ENCODE measurements at regions not wholly inside any gene's neighbourhood (a gene's known extent, or its start where the extent isn't known, plus 50 kb on each side); places are given as distances from the start of the nearest gene placed in this dataset.

GRCh38 chr13:105979131-105980011 lies 556.1 kb downstream of the EFNB2 start:
- Histone ChIP-seq H3K27me3 (ENCODE audit: control insufficient read depth, insufficient read depth, low read length, poor library complexity, severe bottlenecking) (no peaks in the 10 kb centered on the region), H3K9me3 (ENCODE audit: control insufficient read depth, low read length) (no peaks in the 10 kb centered on the region), H3K36me3 (ENCODE audit: control insufficient read depth, insufficient read depth, low read length) (no peaks in the 10 kb centered on the region), H3K9ac (ENCODE audit: extremely low read depth, low read length, poor library complexity, severe bottlenecking) (no peak overlapping the region), H3K27ac (ENCODE audit: low read depth, low read length) (no peak overlapping the region), H3K4me3 (ENCODE audit: low read length) (no peak overlapping the region), H3K4me1 (ENCODE audit: control insufficient read depth, insufficient read depth, low read length) (no peaks in the 10 kb centered on the region)
- peaks cover 3% of the 10 kb centered on the region for H3K9me3 Mint-ChIP-seq
- no peak overlapping the region for H3K4me3 Mint-ChIP-seq
- no peak for TF ChIP-seq CTCF (conservative IDR thresholded peaks at IDR 0.05)
- no peak for DNase-seq
- peaks cover 9% of the 10 kb centered on the region for H3K4me1 Mint-ChIP-seq
- H3K36me3 Mint-ChIP-seq (ENCODE audit: low read depth), result peaks cover 5% of the 10 kb centered on the region
- H3K27ac Mint-ChIP-seq, result no peak overlapping the region
- no peaks in the 10 kb centered on the region for H3K27me3 Mint-ChIP-seq (ENCODE audit: insufficient read depth)
- WGBS, 2 experiments (ENCODE audit: insufficient coverage in 1 of 2, insufficient read length in 1 of 2), result 79 to 86% methylated on average over 11 to 12 of the region's 12 CpGs

- H3K9ac ChIP-seq (ENCODE audit: extremely low read depth, low read length, poor library complexity, severe bottlenecking), result no peak overlapping the region
- no peak for DNase-seq
- Mint-ChIP-seq H3K36me3 (ENCODE audit: low read depth) (peaks cover 5% of the 10 kb centered on the region), H3K27ac (no peak overlapping the region), H3K9me3 (peaks cover 3% of the 10 kb centered on the region), H3K4me1 (peaks cover 14% of the 10 kb centered on the region), H3K4me3 (no peak overlapping the region), H3K27me3 (ENCODE audit: insufficient read depth) (no peaks in the 10 kb centered on the region)
- no CpG with 5 or more reads among the region's 1 CpG for WGBS, 2 experiments (ENCODE audit: insufficient coverage in 1 of 2, insufficient read length in 1 of 2)
- H3K4me3 ChIP-seq (ENCODE audit: low read length), result no peak overlapping the region
- no peak overlapping the region for H3K27ac ChIP-seq (ENCODE audit: low read depth, low read length)
- no peak for TF ChIP-seq CTCF (conservative IDR thresholded peaks at IDR 0.05)
- no peaks in the 10 kb centered on the region for H3K27me3 ChIP-seq (ENCODE audit: control insufficient read depth, insufficient read depth, low read length, poor library complexity, severe bottlenecking)
- no peaks in the 10 kb centered on the region for H3K9me3 ChIP-seq (ENCODE audit: control insufficient read depth, low read length)
- no peaks in the 10 kb centered on the region for H3K4me1 ChIP-seq (ENCODE audit: control insufficient read depth, insufficient read depth, low read length)
- no peaks in the 10 kb centered on the region for H3K36me3 ChIP-seq (ENCODE audit: control insufficient read depth, insufficient read depth, low read length)
These were observed 561.1 kb downstream of the EFNB2 start for GRCh38 chr13:105974380-105974779.

GRCh38 chr13:105972811-105973590 lies 562.5 kb downstream of the EFNB2 start:
- Histone ChIP-seq H3K27ac (ENCODE audit: low read depth, low read length) (no peak overlapping the region), H3K9ac (ENCODE audit: extremely low read depth, low read length, poor library complexity, severe bottlenecking) (no peak overlapping the region), H3K27me3 (ENCODE audit: control insufficient read depth, insufficient read depth, low read length, poor library complexity, severe bottlenecking) (no peaks in the 10 kb centered on the region), H3K9me3 (ENCODE audit: control insufficient read depth, low read length) (no peaks in the 10 kb centered on the region), H3K4me1 (ENCODE audit: control insufficient read depth, insufficient read depth, low read length) (no peaks in the 10 kb centered on the region), H3K36me3 (ENCODE audit: control insufficient read depth, insufficient read depth, low read length) (no peaks in the 10 kb centered on the region), H3K4me3 (ENCODE audit: low read length) (no peak overlapping the region)
- H3K4me1 Mint-ChIP-seq, result peaks cover 14% of the 10 kb centered on the region
- H3K27ac Mint-ChIP-seq, result no peak overlapping the region
- H3K27me3 Mint-ChIP-seq (ENCODE audit: insufficient read depth), result no peaks in the 10 kb centered on the region
- no peak for DNase-seq
- H3K4me3 Mint-ChIP-seq, result no peak overlapping the region
- H3K9me3 Mint-ChIP-seq, result peaks cover 2% of the 10 kb centered on the region
- WGBS, 2 experiments (ENCODE audit: insufficient coverage in 1 of 2, insufficient read length in 1 of 2), result 94 to 95% methylated on average over 14 of the region's 14 CpGs
- peaks cover 2% of the 10 kb centered on the region for H3K36me3 Mint-ChIP-seq (ENCODE audit: low read depth)
- no peak for TF ChIP-seq CTCF (conservative IDR thresholded peaks at IDR 0.05)

Data from endodermal cell (in vitro differentiated cells).